CD4-positive, alpha-beta memory T cell (primary cell): ENCODE measurements at regions not wholly inside any gene's neighbourhood (a gene's known extent, or its start where the extent isn't known, plus 50 kb on each side); places are given as distances from the start of the nearest gene placed in this dataset.
"Not testable (repeated sequence)": the region's sequence is repeated elsewhere in the genome, so short reads cannot be mapped to it uniquely, and the experiment has no call there.

Experiments
- CTCF ChIA-PET: fragments of 350-600 bp; sonication (Branson Sonifier 250); formaldehyde crosslinking; loops from one replicate; lab custom pipeline; 2021; ENCODE audit warnings: inconsistent platforms; ENCODE audit not compliant: partially characterized antibody; lab: Charles Lee
- POLR2A ChIA-PET: fragments of 350-600 bp; sonication (Branson Sonifier 250); formaldehyde crosslinking; loops from one replicate; lab custom pipeline; 2021; ENCODE audit not compliant: partially characterized antibody; lab: Charles Lee
- DNase-seq, 5 donors: peaks; one replicate each; pipeline versions ENCODE4 v3.0.0 to v3.0.0-alpha.2; 2020 to 2022; ENCODE audit warnings: mixed read lengths in 1 of 5
- H3K27ac ChIP-seq: one replicate; pipeline ENCODE4 v1.7.0; 2013; ENCODE audit warnings: low read depth, low read length
- H3K27me3 ChIP-seq: 2 replicates; pipeline ENCODE4 v1.7.0; 2013; ENCODE audit warnings: mild to moderate bottlenecking, low read length, moderate library complexity; ENCODE audit not compliant: insufficient read depth
- H3K36me3 ChIP-seq: 2 replicates; pipeline ENCODE4 v1.7.0; 2013; ENCODE audit warnings: mild to moderate bottlenecking, low read length, moderate library complexity; ENCODE audit not compliant: insufficient read depth
- H3K4me1 ChIP-seq: 2 replicates; pipeline ENCODE4 v1.7.0; 2013; ENCODE audit warnings: mild to moderate bottlenecking, low read length, moderate library complexity; ENCODE audit not compliant: insufficient read depth
- H3K4me3 ChIP-seq, 2 donors: one replicate each; pipeline ENCODE4 v1.7.0; 2013; ENCODE audit warnings: low read length in 2 of 2, mild to moderate bottlenecking in 1 of 2
- H3K9me3 ChIP-seq, 2 donors: one replicate each; pipeline ENCODE4 v1.7.0; 2013; ENCODE audit warnings: low read length in 2 of 2, control low read depth in 1 of 2; ENCODE audit not compliant: control insufficient read depth in 1 of 2
- H3K27ac Mint-ChIP-seq, 7 donors: one replicate each; pipeline ENCODE4 v1.8.0; 2020 to 2021; ENCODE audit warnings: mixed read lengths in 7 of 7, mild to moderate bottlenecking in 6 of 7, inconsistent platforms in 3 of 7, moderate library complexity in 3 of 7
- H3K27me3 Mint-ChIP-seq, 2 donors: one replicate each; pipeline ENCODE4 v1.8.0; 2020 to 2021; ENCODE audit warnings: mixed read lengths in 2 of 2
- H3K36me3 Mint-ChIP-seq, 2 donors: one replicate each; pipeline ENCODE4 v1.8.0; 2020 to 2021; ENCODE audit warnings: mixed read lengths in 2 of 2, inconsistent platforms in 1 of 2, mild to moderate bottlenecking in 1 of 2
- H3K4me1 Mint-ChIP-seq, 4 donors: one replicate each; pipeline ENCODE4 v1.8.0; 2020 to 2021; ENCODE audit warnings: mixed read lengths in 4 of 4, mild to moderate bottlenecking in 1 of 4
- H3K4me3 Mint-ChIP-seq, 8 donors: one replicate each; pipeline ENCODE4 v1.8.0; 2020 to 2021; ENCODE audit warnings: mixed read lengths in 8 of 8, mild to moderate bottlenecking in 7 of 8, moderate library complexity in 6 of 8, inconsistent platforms in 3 of 8
- H3K9me3 Mint-ChIP-seq, 8 donors: one replicate each; pipeline ENCODE4 v1.8.0; 2020 to 2021; ENCODE audit warnings: mixed read lengths in 8 of 8, mild to moderate bottlenecking in 5 of 8, inconsistent platforms in 3 of 8, moderate library complexity in 1 of 8
- intact Hi-C: fragments of 100-400 bp; cut with micrococcal nuclease; formaldehyde crosslinking; loops from one replicate; pipeline ENCODE4 v1.15.1; 2023

- Mint-ChIP-seq H3K4me3 (no peak overlapping the region), H3K9me3 (peaks cover 9 to 60% (median 47%) of the 10 kb centered on the region in 8 donors), H3K4me1 (no peaks in the 10 kb centered on the region), H3K27ac (no peak overlapping the region), H3K27me3 (no peaks in the 10 kb centered on the region), H3K36me3 (no peaks in the 10 kb centered on the region)
- Histone ChIP-seq H3K36me3 (no peaks in the 10 kb centered on the region), H3K27ac (no peak overlapping the region), H3K4me3 (no peak overlapping the region), H3K27me3 (no peaks in the 10 kb centered on the region), H3K9me3 (no peaks in the 10 kb centered on the region), H3K4me1 (no peaks in the 10 kb centered on the region)
- intact Hi-C loops: no loop called here
- POLR2A ChIA-PET: no interaction called here
- CTCF ChIA-PET: no interaction called here
- DNase-seq: no peak
Measured at GRCh38 chr7:91717681-91718470, 162.6 kb downstream of the MTERF1 start.

DNA sequence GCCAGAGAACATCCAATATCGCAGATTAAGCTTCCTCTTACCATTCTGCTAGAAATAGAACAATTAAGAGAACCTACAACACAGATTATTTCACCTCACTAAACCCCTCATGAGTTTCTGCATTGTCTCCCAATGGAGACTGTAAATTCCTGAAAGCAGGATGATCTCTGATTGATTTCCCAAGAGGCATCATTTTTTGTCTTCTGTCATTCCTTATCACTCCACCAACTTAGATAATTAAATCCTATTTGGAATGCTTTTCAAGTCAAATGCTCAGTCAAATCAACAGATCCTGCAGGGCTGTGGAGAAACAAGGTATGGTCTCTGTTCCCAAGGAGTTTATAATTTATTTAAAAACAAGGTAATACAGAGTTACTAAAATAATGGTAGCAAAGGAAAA is 161.5 kb downstream of the MTERF1 start:
- Mint-ChIP-seq H3K27ac (no peak overlapping the region), H3K27me3 (no peaks in the 10 kb centered on the region), H3K9me3 (peaks cover 7 to 62% (median 51%) of the 10 kb centered on the region in 8 donors), H3K4me3 (no peak overlapping the region), H3K4me1 (no peaks in the 10 kb centered on the region), H3K36me3 (peaks cover 0 to 3% of the 10 kb centered on the region in 2 donors)
- H3K4me1 ChIP-seq: no peaks in the 10 kb centered on the region
- intact Hi-C loops: no loop called here
- no peaks in the 10 kb centered on the region for H3K36me3 ChIP-seq
- DNase-seq: no peak
- no peak overlapping the region for H3K4me3 ChIP-seq
- no peaks in the 10 kb centered on the region for H3K9me3 ChIP-seq
- H3K27me3 ChIP-seq: no peaks in the 10 kb centered on the region
- POLR2A ChIA-PET: no interaction called here
- CTCF ChIA-PET: no interaction called here
- H3K27ac ChIP-seq: no peak overlapping the region

DNA sequence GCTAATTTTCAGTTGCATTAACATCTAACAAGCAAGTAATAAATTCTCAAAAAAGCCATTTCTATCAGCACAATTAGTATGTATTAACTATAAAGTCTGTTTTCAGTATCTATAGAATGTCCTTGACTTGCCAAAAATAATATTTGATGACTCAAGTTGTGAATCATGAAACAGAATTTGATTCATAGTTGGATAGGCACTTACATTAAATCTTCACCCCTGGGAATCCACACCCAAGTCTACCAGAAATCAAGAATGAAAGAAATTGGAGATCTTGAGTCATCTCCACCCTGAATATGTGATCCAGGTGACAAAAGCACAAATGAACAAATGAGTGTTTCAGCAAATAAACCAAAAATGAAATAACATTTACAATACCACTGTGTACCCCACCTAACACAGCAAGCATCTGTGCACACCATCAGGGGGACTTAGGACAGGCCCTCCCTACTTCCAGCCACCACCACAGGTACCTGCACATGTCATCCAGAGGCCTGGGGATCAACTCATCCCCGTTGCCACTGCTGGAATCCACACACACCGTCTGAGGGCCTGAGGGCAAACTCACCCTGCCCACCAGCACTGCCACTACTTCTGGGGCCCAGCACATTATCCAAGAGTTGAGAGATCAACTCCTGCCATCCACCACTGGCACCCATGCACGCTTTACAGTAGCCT is 160.1 kb downstream of the MTERF1 start:
- H3K36me3 Mint-ChIP-seq: peaks cover under 1 to 3% of the 10 kb centered on the region in 2 donors
- H3K9me3 ChIP-seq: no peaks in the 10 kb centered on the region
- no peaks in the 10 kb centered on the region for H3K27me3 Mint-ChIP-seq
- H3K4me3 ChIP-seq: no peak overlapping the region
- H3K4me1 ChIP-seq: no peaks in the 10 kb centered on the region
- no peak for DNase-seq
- ChIA-PET POLR2A (no interaction called here), CTCF (no interaction called here)
- H3K27me3 ChIP-seq: no peaks in the 10 kb centered on the region
- no peak overlapping the region for H3K27ac ChIP-seq
- H3K4me3 Mint-ChIP-seq: no peak overlapping the region
- H3K4me1 Mint-ChIP-seq: no peaks in the 10 kb centered on the region
- peaks cover 9 to 72% (median 56%) of the 10 kb centered on the region in 8 donors for H3K9me3 Mint-ChIP-seq
- H3K27ac Mint-ChIP-seq: no peak overlapping the region
- H3K36me3 ChIP-seq: no peaks in the 10 kb centered on the region
- intact Hi-C loops: no loop called here

GRCh38 chr7:91722831-91723230 is 157.7 kb downstream of the MTERF1 start:
- CTCF ChIA-PET: no interaction called here
- H3K27me3 Mint-ChIP-seq: no peaks in the 10 kb centered on the region
- Histone ChIP-seq H3K4me3 (no peak overlapping the region), H3K4me1 (no peaks in the 10 kb centered on the region), H3K27me3 (no peaks in the 10 kb centered on the region), H3K27ac (no peak overlapping the region), H3K9me3 (no peaks in the 10 kb centered on the region), H3K36me3 (no peaks in the 10 kb centered on the region)
- peaks cover 11 to 80% (median 54%) of the 10 kb centered on the region in 8 donors for H3K9me3 Mint-ChIP-seq
- no peak overlapping the region for H3K27ac Mint-ChIP-seq
- no peak for DNase-seq
- intact Hi-C loops: no loop called here
- no peak overlapping the region for H3K4me3 Mint-ChIP-seq
- POLR2A ChIA-PET: no interaction called here
- H3K36me3 Mint-ChIP-seq: peaks cover 3 to 5% of the 10 kb centered on the region in 2 donors
- no peaks in the 10 kb centered on the region for H3K4me1 Mint-ChIP-seq

- CTCF ChIA-PET, DNase-seq, H3K27me3 Mint-ChIP-seq, POLR2A ChIA-PET, H3K27ac Mint-ChIP-seq, H3K4me3 ChIP-seq, H3K4me1 Mint-ChIP-seq, H3K4me3 Mint-ChIP-seq, H3K27ac ChIP-seq, H3K36me3 ChIP-seq, H3K4me1 ChIP-seq, H3K27me3 ChIP-seq, intact Hi-C loops, H3K36me3 Mint-ChIP-seq, H3K9me3 ChIP-seq: not testable (repeated sequence)
- H3K9me3 Mint-ChIP-seq: peaks cover 11 to 68% (median 35%) of the 10 kb centered on the region in 8 donors
Measured at GRCh38 chr7:91729046-91729445, 151.5 kb downstream of the MTERF1 start.

DNA sequence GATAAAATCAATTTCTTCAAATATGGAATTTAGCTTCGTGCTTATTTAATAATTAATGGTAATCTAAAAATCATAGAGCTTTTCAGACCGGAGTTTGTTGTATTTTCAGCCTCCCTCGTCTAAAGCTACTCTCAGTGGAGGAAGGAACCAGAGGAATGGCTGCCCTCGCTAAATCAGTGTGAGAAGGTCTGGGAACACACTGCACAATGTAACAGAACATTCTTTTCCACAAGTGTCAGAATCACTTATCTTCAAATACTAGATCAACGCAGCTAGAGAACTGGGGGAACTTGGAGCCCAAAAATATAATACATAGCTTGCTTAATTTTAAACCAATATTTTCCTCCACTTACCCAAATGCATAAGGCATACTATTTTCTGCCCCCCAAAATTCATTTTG is 148.5 kb downstream of the MTERF1 start:
- ChIA-PET CTCF (no interaction called here), POLR2A (no interaction called here)
- no peak for DNase-seq
- H3K4me1 ChIP-seq: no peaks in the 10 kb centered on the region
- H3K4me3 Mint-ChIP-seq: no peak overlapping the region
- no peak overlapping the region for H3K4me3 ChIP-seq
- H3K27me3 ChIP-seq: no peaks in the 10 kb centered on the region
- no peak overlapping the region for H3K27ac Mint-ChIP-seq
- H3K9me3 Mint-ChIP-seq: peaks cover 7 to 61% (median 37%) of the 10 kb centered on the region in 8 donors
- no peaks in the 10 kb centered on the region for H3K27me3 Mint-ChIP-seq
- H3K36me3 Mint-ChIP-seq: peaks cover 0 to 2% of the 10 kb centered on the region in 2 donors
- H3K27ac ChIP-seq: no peak overlapping the region
- H3K4me1 Mint-ChIP-seq: no peaks in the 10 kb centered on the region
- intact Hi-C loops: no loop called here
- peaks cover 0 to 5% of the 10 kb centered on the region in 2 donors for H3K9me3 ChIP-seq
- no peaks in the 10 kb centered on the region for H3K36me3 ChIP-seq

DNA sequence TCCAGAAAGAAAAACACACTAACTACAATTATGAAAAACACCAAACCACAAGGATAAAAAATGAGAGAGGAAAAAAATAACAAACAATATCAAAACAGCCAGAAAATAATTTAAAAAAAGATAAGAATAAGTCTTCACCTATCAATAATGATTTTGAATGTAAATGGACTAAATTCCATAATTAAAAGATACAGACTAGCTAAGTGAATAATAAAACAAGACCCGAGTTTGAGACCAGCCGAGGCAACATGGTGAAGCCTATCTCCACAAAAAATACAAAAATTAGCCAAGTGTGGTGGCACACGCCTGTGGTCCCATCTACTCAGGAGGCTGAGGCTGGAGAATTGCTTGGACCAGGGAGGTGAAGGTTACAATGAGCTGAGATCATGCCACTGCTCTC is 131.1 kb downstream of the MTERF1 start:
- no peak for DNase-seq
- Mint-ChIP-seq H3K27me3 (no peaks in the 10 kb centered on the region), H3K4me1 (no peaks in the 10 kb centered on the region), H3K27ac (no peak overlapping the region), H3K36me3 (no peaks in the 10 kb centered on the region), H3K9me3 (peaks cover 3 to 54% (median 33%) of the 10 kb centered on the region in 8 donors), H3K4me3 (no peak overlapping the region)
- intact Hi-C loops: no loop called here
- Histone ChIP-seq H3K27ac (no peak overlapping the region), H3K9me3 (no peaks in the 10 kb centered on the region), H3K36me3 (no peaks in the 10 kb centered on the region), H3K4me3 (no peak overlapping the region), H3K27me3 (no peaks in the 10 kb centered on the region), H3K4me1 (no peaks in the 10 kb centered on the region)
- ChIA-PET POLR2A (no interaction called here), CTCF (no interaction called here)
